ENCODE measurements at regions not wholly inside any gene's neighbourhood (a gene's known extent, or its start where the extent isn't known, plus 50 kb on each side); places are given as distances from the start of the nearest gene placed in this dataset.

- no peaks in the 10 kb centered on the region for H3K36me3 ChIP-seq (ENCODE audit: insufficient read depth, low read length)
- no peak overlapping the region for H3K4me2 ChIP-seq (ENCODE audit: low read depth, low read length, poor library complexity, severe bottlenecking)
- H3K27ac ChIP-seq (ENCODE audit: low read length), result no peak overlapping the region
- no peaks in the 10 kb centered on the region for H3K9me2 ChIP-seq (replicated peaks; ENCODE audit: insufficient read depth, low read length)
- H3K79me2 ChIP-seq (ENCODE audit: low read length), result no peaks in the 10 kb centered on the region
- no peak overlapping the region for H2AFZ ChIP-seq (ENCODE audit: low read length)
- H3K4me1 ChIP-seq (ENCODE audit: low read length), result no peaks in the 10 kb centered on the region
- no peak for DNase-seq
- H3K9me3 ChIP-seq (ENCODE audit: low read length), result no peaks in the 10 kb centered on the region
- H3K9ac ChIP-seq (ENCODE audit: low read length), result no peak overlapping the region
- H3K27me3 ChIP-seq (ENCODE audit: low read length), result no peaks in the 10 kb centered on the region
- H3K4me3 ChIP-seq (ENCODE audit: low read length), result no peak overlapping the region
- no peaks in the 10 kb centered on the region for H4K20me1 ChIP-seq (ENCODE audit: insufficient read depth, low read depth, low read length)
Measured at GRCh38 chr12:24083838-24084237, 134.4 kb upstream of the SOX5 start.

- H3K4me1 ChIP-seq (ENCODE audit: low read length), result no peaks in the 10 kb centered on the region
- H3K79me2 ChIP-seq (ENCODE audit: low read length), result no peaks in the 10 kb centered on the region
- H3K36me3 ChIP-seq (ENCODE audit: insufficient read depth, low read length), result no peaks in the 10 kb centered on the region
- no peak overlapping the region for H3K9ac ChIP-seq (ENCODE audit: low read length)
- no peaks in the 10 kb centered on the region for H4K20me1 ChIP-seq (ENCODE audit: insufficient read depth, low read depth, low read length)
- DNase-seq, result no peak
- H3K27me3 ChIP-seq (ENCODE audit: low read length), result no peaks in the 10 kb centered on the region
- no peak overlapping the region for H3K27ac ChIP-seq (ENCODE audit: low read length)
- H3K4me3 ChIP-seq (ENCODE audit: low read length), result no peak overlapping the region
- H3K4me2 ChIP-seq (ENCODE audit: low read depth, low read length, poor library complexity, severe bottlenecking), result no peak overlapping the region
- H3K9me3 ChIP-seq (ENCODE audit: low read length), result no peaks in the 10 kb centered on the region
- no peak overlapping the region for H2AFZ ChIP-seq (ENCODE audit: low read length)
- no peaks in the 10 kb centered on the region for H3K9me2 ChIP-seq (replicated peaks; ENCODE audit: insufficient read depth, low read length)
Measured at GRCh38 chr12:24081606-24082005, 132.1 kb upstream of the SOX5 start.

GRCh38 chr12:24081092-24081529 is 131.6 kb upstream of the SOX5 start:
- no peaks in the 10 kb centered on the region for H3K9me2 ChIP-seq (replicated peaks; ENCODE audit: insufficient read depth, low read length)
- no peak overlapping the region for H3K4me2 ChIP-seq (ENCODE audit: low read depth, low read length, poor library complexity, severe bottlenecking)
- H3K36me3 ChIP-seq (ENCODE audit: insufficient read depth, low read length), result no peaks in the 10 kb centered on the region
- H2AFZ ChIP-seq (ENCODE audit: low read length), result no peak overlapping the region
- H3K79me2 ChIP-seq (ENCODE audit: low read length), result no peaks in the 10 kb centered on the region
- no peak for DNase-seq
- no peak overlapping the region for H3K4me3 ChIP-seq (ENCODE audit: low read length)
- no peaks in the 10 kb centered on the region for H3K27me3 ChIP-seq (ENCODE audit: low read length)
- H4K20me1 ChIP-seq (ENCODE audit: insufficient read depth, low read depth, low read length), result no peaks in the 10 kb centered on the region
- H3K27ac ChIP-seq (ENCODE audit: low read length), result no peak overlapping the region
- no peaks in the 10 kb centered on the region for H3K9me3 ChIP-seq (ENCODE audit: low read length)
- H3K4me1 ChIP-seq (ENCODE audit: low read length), result no peaks in the 10 kb centered on the region
- H3K9ac ChIP-seq (ENCODE audit: low read length), result no peak overlapping the region

- H3K9me3 ChIP-seq (ENCODE audit: low read length), result no peaks in the 10 kb centered on the region
- no peak for DNase-seq
- no peaks in the 10 kb centered on the region for H4K20me1 ChIP-seq (ENCODE audit: insufficient read depth, low read depth, low read length)
- no peaks in the 10 kb centered on the region for H3K79me2 ChIP-seq (ENCODE audit: low read length)
- no peak overlapping the region for H3K4me2 ChIP-seq (ENCODE audit: low read depth, low read length, poor library complexity, severe bottlenecking)
- H3K4me1 ChIP-seq (ENCODE audit: low read length), result no peaks in the 10 kb centered on the region
- no peak overlapping the region for H2AFZ ChIP-seq (ENCODE audit: low read length)
- no peaks in the 10 kb centered on the region for H3K36me3 ChIP-seq (ENCODE audit: insufficient read depth, low read length)
- H3K9me2 ChIP-seq (replicated peaks; ENCODE audit: insufficient read depth, low read length), result no peaks in the 10 kb centered on the region
- no peaks in the 10 kb centered on the region for H3K27me3 ChIP-seq (ENCODE audit: low read length)
- no peak overlapping the region for H3K4me3 ChIP-seq (ENCODE audit: low read length)
- no peak overlapping the region for H3K27ac ChIP-seq (ENCODE audit: low read length)
- no peak overlapping the region for H3K9ac ChIP-seq (ENCODE audit: low read length)
Measured at GRCh38 chr12:24080465-24080864, 131.0 kb upstream of the SOX5 start.

- Histone ChIP-seq H3K27me3 (ENCODE audit: low read length) (no peaks in the 10 kb centered on the region), H2AFZ (ENCODE audit: low read length) (no peak overlapping the region), H3K9me2 (replicated peaks; ENCODE audit: insufficient read depth, low read length) (no peaks in the 10 kb centered on the region), H3K4me2 (ENCODE audit: low read depth, low read length, poor library complexity, severe bottlenecking) (no peak overlapping the region), H3K9ac (ENCODE audit: low read length) (no peak overlapping the region), H3K4me1 (ENCODE audit: low read length) (no peaks in the 10 kb centered on the region), H3K36me3 (ENCODE audit: insufficient read depth, low read length) (no peaks in the 10 kb centered on the region), H3K79me2 (ENCODE audit: low read length) (no peaks in the 10 kb centered on the region), H3K4me3 (ENCODE audit: low read length) (no peak overlapping the region), H3K27ac (ENCODE audit: low read length) (no peak overlapping the region), H3K9me3 (ENCODE audit: low read length) (no peaks in the 10 kb centered on the region), H4K20me1 (ENCODE audit: insufficient read depth, low read depth, low read length) (no peaks in the 10 kb centered on the region)
- DNase-seq, result no peak
Measured at GRCh38 chr12:24079083-24079482, 129.6 kb upstream of the SOX5 start.

GRCh38 chr12:24078318-24078765 is 128.9 kb upstream of the SOX5 start:
- Histone ChIP-seq H3K27me3 (ENCODE audit: low read length) (no peaks in the 10 kb centered on the region), H3K9ac (ENCODE audit: low read length) (no peak overlapping the region), H3K4me1 (ENCODE audit: low read length) (no peaks in the 10 kb centered on the region), H2AFZ (ENCODE audit: low read length) (no peak overlapping the region), H3K27ac (ENCODE audit: low read length) (no peak overlapping the region), H3K9me2 (replicated peaks; ENCODE audit: insufficient read depth, low read length) (no peaks in the 10 kb centered on the region), H3K9me3 (ENCODE audit: low read length) (no peaks in the 10 kb centered on the region), H4K20me1 (ENCODE audit: insufficient read depth, low read depth, low read length) (no peaks in the 10 kb centered on the region), H3K4me2 (ENCODE audit: low read depth, low read length, poor library complexity, severe bottlenecking) (no peak overlapping the region), H3K79me2 (ENCODE audit: low read length) (no peaks in the 10 kb centered on the region), H3K4me3 (ENCODE audit: low read length) (no peak overlapping the region), H3K36me3 (ENCODE audit: insufficient read depth, low read length) (no peaks in the 10 kb centered on the region)
- DNase-seq, result no peak

GRCh38 chr12:24077161-24077560 is 127.7 kb upstream of the SOX5 start:
- H3K27ac ChIP-seq (ENCODE audit: low read length), result no peak overlapping the region
- H4K20me1 ChIP-seq (ENCODE audit: insufficient read depth, low read depth, low read length), result no peaks in the 10 kb centered on the region
- no peaks in the 10 kb centered on the region for H3K27me3 ChIP-seq (ENCODE audit: low read length)
- no peak for DNase-seq
- H3K4me1 ChIP-seq (ENCODE audit: low read length), result no peaks in the 10 kb centered on the region
- H3K36me3 ChIP-seq (ENCODE audit: insufficient read depth, low read length), result no peaks in the 10 kb centered on the region
- H3K9me2 ChIP-seq (replicated peaks; ENCODE audit: insufficient read depth, low read length), result no peaks in the 10 kb centered on the region
- no peak overlapping the region for H3K4me2 ChIP-seq (ENCODE audit: low read depth, low read length, poor library complexity, severe bottlenecking)
- no peaks in the 10 kb centered on the region for H3K79me2 ChIP-seq (ENCODE audit: low read length)
- no peaks in the 10 kb centered on the region for H3K9me3 ChIP-seq (ENCODE audit: low read length)
- H3K4me3 ChIP-seq (ENCODE audit: low read length), result no peak overlapping the region
- no peak overlapping the region for H2AFZ ChIP-seq (ENCODE audit: low read length)
- no peak overlapping the region for H3K9ac ChIP-seq (ENCODE audit: low read length)

GRCh38 chr12:24075650-24076049 is 126.2 kb upstream of the SOX5 start:
- H3K9ac ChIP-seq (ENCODE audit: low read length), result no peak overlapping the region
- H3K27ac ChIP-seq (ENCODE audit: low read length), result no peak overlapping the region
- no peak overlapping the region for H2AFZ ChIP-seq (ENCODE audit: low read length)
- H3K4me3 ChIP-seq (ENCODE audit: low read length), result no peak overlapping the region
- H3K36me3 ChIP-seq (ENCODE audit: insufficient read depth, low read length), result no peaks in the 10 kb centered on the region
- no peaks in the 10 kb centered on the region for H3K9me2 ChIP-seq (replicated peaks; ENCODE audit: insufficient read depth, low read length)
- H3K79me2 ChIP-seq (ENCODE audit: low read length), result no peaks in the 10 kb centered on the region
- H3K27me3 ChIP-seq (ENCODE audit: low read length), result no peaks in the 10 kb centered on the region
- H3K4me2 ChIP-seq (ENCODE audit: low read depth, low read length, poor library complexity, severe bottlenecking), result no peak overlapping the region
- DNase-seq, result no peak
- H3K4me1 ChIP-seq (ENCODE audit: low read length), result no peaks in the 10 kb centered on the region
- no peaks in the 10 kb centered on the region for H4K20me1 ChIP-seq (ENCODE audit: insufficient read depth, low read depth, low read length)
- no peaks in the 10 kb centered on the region for H3K9me3 ChIP-seq (ENCODE audit: low read length)
